ENCODE measurements at regions not wholly inside any gene's neighbourhood (a gene's known extent, or its start where the extent isn't known, plus 50 kb on each side); places are given as distances from the start of the nearest gene placed in this dataset.

- no CpG with 5 or more reads among the region's 3 CpGs for WGBS (ENCODE audit: extremely low coverage, insufficient read length, low lambda C conversion rate)
- Histone ChIP-seq H3K9me3 (ENCODE audit: control insufficient read depth, low read depth, low read length) (peaks cover 5% of the 10 kb centered on the region), H4K91ac (ENCODE audit: insufficient read length, low read depth, low read length) (no peak overlapping the region), H3K27me3 (ENCODE audit: insufficient read depth, low read length) (no peaks in the 10 kb centered on the region), H2BK15ac (ENCODE audit: low read depth, low read length) (no peak overlapping the region), H4K20me1 (ENCODE audit: control insufficient read depth, insufficient read depth, insufficient read length) (no peaks in the 10 kb centered on the region), H3K56ac (ENCODE audit: insufficient read length, low read depth, low read length) (no peak overlapping the region), H2AFZ (ENCODE audit: low read length) (no peak overlapping the region), H3K4me2 (ENCODE audit: insufficient read depth, insufficient read length, low read length) (no peak overlapping the region), H3K4me1 (ENCODE audit: insufficient read depth, low read length) (no peaks in the 10 kb centered on the region), H4K5ac (ENCODE audit: insufficient read length, low read depth, low read length) (no peak overlapping the region), H2BK12ac (ENCODE audit: insufficient read length, low read depth, low read length) (no peak overlapping the region), H3K9ac (ENCODE audit: extremely low read depth, insufficient read length, low read length) (no peak overlapping the region), H3K79me1 (ENCODE audit: insufficient read depth, low read depth, low read length, poor library complexity, severe bottlenecking) (no peaks in the 10 kb centered on the region), H2BK20ac (ENCODE audit: low read depth, low read length, poor library complexity, severe bottlenecking) (no peak overlapping the region), H3T11ph (ENCODE audit: low read length) (no peak overlapping the region), H3K18ac (ENCODE audit: insufficient read length, low read depth, low read length) (no peak overlapping the region), H4K8ac (replicated peaks; ENCODE audit: insufficient read length, low read depth, low read length) (no peak overlapping the region), H3K23ac (ENCODE audit: insufficient read length, low read depth, low read length) (no peak overlapping the region), H3K27ac (ENCODE audit: insufficient read length, low read depth, low read length) (no peak overlapping the region), H3K14ac (ENCODE audit: insufficient read depth, low read length) (no peak overlapping the region), H2AK5ac (ENCODE audit: insufficient read length, low read length) (no peak overlapping the region), H2BK5ac (ENCODE audit: insufficient read length, low read length) (no peak overlapping the region), H2BK120ac (ENCODE audit: low read depth, low read length, poor library complexity, severe bottlenecking) (no peak overlapping the region), H3K79me2 (ENCODE audit: insufficient read depth, low read length) (no peaks in the 10 kb centered on the region), H3K23me2 (ENCODE audit: insufficient read length, low read depth, low read length, poor library complexity, severe bottlenecking) (no peaks in the 10 kb centered on the region), H3K4ac (ENCODE audit: low read depth, low read length) (no peak overlapping the region)
- Mint-ChIP-seq H3K27ac (no peak overlapping the region), H3K9me3 (peaks cover 27 to 38% of the 10 kb centered on the region in 2 experiments), H3K4me1 (peaks cover 18 to 20% of the 10 kb centered on the region in 2 experiments), H3K36me3 (ENCODE audit: insufficient read depth in 1 of 3, low read depth in 3 of 3) (peaks cover 21 to 38% (median 36%) of the 10 kb centered on the region in 3 experiments), H3K4me3 (no peak overlapping the region), H3K27me3 (ENCODE audit: low read depth) (no peaks in the 10 kb centered on the region)
- TF ChIP-seq, protein P1, sequence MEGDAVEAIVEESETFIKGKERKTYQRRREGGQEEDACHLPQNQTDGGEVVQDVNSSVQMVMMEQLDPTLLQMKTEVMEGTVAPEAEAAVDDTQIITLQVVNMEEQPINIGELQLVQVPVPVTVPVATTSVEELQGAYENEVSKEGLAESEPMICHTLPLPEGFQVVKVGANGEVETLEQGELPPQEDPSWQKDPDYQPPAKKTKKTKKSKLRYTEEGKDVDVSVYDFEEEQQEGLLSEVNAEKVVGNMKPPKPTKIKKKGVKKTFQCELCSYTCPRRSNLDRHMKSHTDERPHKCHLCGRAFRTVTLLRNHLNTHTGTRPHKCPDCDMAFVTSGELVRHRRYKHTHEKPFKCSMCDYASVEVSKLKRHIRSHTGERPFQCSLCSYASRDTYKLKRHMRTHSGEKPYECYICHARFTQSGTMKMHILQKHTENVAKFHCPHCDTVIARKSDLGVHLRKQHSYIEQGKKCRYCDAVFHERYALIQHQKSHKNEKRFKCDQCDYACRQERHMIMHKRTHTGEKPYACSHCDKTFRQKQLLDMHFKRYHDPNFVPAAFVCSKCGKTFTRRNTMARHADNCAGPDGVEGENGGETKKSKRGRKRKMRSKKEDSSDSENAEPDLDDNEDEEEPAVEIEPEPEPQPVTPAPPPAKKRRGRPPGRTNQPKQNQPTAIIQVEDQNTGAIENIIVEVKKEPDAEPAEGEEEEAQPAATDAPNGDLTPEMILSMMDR (conservative IDR thresholded peaks at IDR 0.05): no peak
- no peak for DNase-seq
Observed at GRCh38 chr2:78034706-78035105, 512.5 kb upstream of the LRRTM4 start.

All from H9 (cell line).